Ramos (cell line): ENCODE measurements at regions not wholly inside any gene's neighbourhood (a gene's known extent, or its start where the extent isn't known, plus 50 kb on each side); places are given as distances from the start of the nearest gene placed in this dataset.
"Not testable (repeated sequence)": the region's sequence is repeated elsewhere in the genome, so short reads cannot be mapped to it uniquely, and the experiment has no call there.

ENCODE experiments used
- in situ Hi-C: fragments of 300-500 bp; cut with MboI; formaldehyde crosslinking; loops from one replicate; pipeline ENCODE4 v1.14.3; 2022; ENCODE audit warnings: low sequenced_read_pairs; ENCODE audit not compliant: unreplicated experiment

DNA sequence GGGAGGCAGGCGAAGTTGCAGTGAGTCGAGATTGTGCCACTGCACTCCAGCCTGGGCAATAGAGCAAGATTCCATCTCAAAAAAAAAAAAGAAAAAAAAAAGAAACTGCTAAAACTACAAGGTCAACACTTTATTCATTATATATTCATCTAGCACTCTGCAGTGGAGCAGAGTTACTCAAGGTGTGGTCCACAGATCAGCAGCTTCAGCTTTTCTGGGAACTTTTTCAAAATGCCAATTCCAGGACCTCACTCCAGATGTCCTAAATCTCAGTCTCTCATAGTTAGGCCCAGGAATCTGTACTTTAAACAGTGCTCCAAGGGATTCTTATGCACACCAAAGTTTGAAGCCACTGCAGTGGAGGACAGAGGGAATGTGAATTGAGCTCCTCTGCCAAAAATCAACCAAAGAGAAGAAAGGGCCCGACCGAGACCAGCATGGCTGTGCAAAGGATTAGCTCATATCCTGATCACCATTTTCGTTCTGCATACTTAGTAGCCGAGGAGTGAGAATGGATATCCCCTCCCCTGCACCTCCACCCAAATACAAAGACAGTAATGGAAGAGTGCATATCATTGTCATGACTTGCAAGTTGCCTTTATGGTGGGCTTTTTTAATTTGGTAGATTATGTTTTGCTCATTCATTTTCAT lies 201.9 kb downstream of the MEX3B start:
- in situ Hi-C loops: no loop called here

DNA sequence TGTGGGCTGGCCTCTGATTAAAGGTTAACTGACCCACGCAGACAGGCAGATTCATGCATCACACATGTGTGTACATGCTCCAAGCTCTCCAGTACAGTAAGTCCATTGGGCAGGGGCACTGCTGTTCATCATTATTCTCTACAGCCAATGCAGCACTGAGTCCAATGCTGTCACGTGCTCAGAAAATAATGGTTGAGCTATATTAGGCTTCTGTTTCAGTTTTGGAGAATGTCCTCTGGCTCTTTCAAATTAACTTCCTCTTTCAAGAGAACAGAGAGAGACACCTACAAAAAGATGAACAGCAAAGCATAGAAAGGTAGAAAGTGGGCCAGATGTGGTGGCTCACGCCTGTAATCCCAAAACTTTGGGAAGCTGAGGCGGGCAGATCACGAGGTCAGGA lies 202.6 kb downstream of the MEX3B start:
- in situ Hi-C loops: no loop called here

DNA sequence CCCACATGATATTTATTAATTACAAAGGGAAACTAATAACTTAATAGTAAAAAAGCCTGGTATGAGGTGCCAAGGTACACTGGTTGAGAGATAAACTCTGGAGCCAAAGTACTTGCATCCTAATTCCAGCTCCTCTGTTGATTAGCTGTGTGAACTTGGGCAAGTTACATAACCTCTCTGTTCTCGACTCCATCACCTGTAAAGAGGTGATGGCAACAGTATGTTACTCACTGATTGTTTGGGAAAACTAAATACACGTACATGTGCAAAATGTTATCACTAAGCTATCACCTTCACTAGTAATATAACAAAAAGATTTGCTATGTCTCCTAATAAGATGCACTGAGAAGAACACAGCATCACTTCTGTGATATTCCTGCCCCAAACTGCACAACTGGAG lies 206.4 kb downstream of the MEX3B start:
- in situ Hi-C loops: no loop called here

DNA sequence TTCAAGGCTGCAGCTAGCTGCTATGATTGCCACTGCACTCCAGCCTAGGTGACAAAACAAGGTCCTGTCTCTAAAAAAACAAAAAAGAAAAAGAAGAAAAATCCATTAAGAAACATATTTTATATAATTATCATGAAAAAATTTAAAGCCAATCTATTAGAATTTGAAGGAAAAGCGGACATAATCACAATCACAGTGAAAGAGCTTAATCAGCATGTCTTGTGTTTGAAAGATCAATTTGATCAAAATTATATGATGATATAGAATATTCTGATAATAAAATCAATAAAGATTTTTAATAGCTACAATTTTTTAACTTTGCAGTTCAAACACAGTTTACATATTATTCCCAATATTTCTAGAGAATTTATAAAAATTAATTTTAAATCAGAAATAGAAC lies 210.1 kb downstream of the MEX3B start:
- in situ Hi-C loops: no loop called here

DNA sequence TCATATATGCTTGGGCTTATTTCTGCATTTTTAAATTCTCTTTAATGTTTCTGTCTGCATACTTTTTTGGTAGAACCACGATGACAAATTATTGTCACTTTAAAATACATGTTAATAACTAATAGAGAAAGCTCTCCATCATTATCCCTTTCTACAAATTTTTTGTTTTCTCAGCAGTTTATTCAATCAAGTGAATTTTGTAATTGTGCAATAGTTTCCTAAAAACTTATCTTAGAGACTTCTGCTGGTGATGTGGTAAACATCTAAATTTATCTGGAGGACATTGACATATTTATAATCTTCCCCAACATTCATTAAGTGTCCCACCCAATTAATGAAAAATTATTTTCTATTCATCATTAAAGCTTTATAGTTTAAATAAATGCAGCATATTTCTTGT lies 215.3 kb downstream of the MEX3B start:
- in situ Hi-C loops: no loop called here

DNA sequence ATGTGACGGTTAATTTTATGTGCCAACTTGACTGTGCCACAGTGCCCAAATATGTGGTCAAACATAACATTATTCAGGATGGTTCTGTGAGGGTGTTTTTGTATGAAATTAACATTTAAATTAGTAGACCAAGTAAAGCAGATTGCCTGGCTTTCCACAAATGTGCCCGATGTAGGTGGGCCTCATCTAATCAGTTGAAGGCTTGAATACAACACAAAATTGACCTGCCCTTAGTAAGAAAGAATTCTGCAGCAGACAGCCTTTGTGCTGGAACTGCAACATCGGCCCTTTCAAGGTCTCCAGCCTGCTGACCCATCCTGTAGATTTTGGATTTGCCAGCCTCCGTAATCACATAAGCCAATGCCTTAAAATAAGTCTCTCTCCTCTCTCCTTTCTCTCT lies 215.9 kb downstream of the MEX3B start:
- in situ Hi-C loops: no loop called here

DNA sequence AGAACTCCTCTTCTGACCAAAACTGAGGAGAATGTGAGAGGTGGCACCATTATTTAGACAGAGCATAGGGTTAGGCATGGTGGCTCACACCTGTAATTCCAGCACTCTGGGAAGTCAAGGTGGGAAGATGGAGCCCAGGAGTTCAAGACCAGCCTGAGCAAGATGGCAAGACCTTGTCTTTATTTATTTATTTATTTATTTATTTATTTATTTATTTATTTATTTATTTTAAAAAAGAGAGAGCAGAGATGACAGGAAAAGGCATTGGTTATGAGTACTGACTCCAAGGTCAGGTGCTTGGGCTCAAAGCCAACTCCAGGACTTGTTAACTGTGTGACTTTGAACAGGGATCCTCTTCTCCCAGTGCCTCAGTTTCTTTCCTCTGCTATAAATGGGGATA lies 217.7 kb downstream of the MEX3B start:
- in situ Hi-C loops: no loop called here

DNA sequence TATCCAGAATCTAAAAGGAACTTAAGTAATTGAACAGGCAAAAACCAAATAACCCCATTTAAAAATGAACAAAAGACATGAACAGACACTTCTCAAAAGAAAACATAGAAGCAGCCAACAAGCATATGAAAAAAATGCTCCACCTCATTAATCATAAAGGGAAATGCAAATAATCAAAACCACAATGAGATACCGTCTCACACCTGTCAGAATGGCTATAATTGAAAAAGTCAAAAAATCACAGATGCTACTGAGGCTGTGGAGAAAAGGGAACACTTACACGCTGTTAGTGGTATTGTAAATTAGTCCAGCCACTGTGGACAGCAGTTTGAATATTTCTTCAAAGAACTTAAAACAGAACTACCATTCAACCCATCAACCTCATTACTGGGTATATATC lies 220.7 kb downstream of the MEX3B start:
- in situ Hi-C loops: no loop called here

DNA sequence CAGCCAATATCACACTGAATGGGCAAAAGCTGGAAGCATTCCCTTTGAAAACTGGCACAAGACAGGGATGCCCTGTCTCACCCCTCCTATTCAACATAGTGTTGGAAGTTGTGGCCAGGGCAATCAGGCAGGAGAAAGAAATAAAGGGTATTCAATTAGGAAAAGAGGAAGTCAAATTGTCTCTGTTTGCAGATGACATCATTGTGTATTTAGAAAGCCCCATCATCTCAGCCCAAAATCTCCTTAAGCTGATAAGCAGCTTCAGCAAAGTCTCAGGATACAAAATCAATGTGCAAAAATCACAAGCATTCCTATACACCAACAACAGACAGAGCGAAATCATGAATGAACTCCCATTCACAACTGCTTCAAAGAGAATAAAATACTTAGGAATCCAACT lies 223.2 kb downstream of the MEX3B start:
- in situ Hi-C loops: not testable (repeated sequence)

DNA sequence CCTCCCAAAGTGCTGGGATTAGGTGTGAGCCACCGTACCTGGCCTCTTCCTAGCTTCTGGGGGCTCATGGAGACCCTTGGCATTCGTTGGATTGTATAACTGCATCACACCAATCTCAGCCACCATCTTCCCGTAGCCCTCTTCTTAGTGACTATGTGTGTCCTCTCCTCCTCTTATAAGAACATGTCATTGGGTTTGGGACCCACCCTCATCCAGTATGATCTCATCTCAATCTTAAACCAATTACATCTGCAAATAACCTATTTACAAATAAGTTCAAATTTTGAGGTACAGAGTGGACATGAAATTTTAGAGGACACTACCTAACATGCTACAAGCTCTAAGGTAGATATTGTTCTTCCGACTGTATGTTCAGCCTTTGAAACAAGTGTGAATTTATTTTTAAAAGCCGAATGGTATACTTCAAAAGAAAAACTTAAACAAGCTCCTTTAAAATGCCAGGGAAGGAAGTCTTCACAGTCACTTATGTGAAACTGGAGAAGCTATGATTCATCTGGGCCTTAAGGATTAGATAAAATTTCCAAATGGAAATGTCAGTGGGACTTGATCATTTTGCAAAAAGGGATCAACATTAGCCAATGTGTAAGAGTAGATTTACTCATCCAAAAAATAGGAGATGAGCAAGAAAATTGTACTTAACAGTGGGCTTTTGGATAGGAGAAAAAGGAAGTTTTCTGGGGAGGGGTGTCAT lies 225.7 kb downstream of the MEX3B start:
- in situ Hi-C loops: no loop called here

DNA sequence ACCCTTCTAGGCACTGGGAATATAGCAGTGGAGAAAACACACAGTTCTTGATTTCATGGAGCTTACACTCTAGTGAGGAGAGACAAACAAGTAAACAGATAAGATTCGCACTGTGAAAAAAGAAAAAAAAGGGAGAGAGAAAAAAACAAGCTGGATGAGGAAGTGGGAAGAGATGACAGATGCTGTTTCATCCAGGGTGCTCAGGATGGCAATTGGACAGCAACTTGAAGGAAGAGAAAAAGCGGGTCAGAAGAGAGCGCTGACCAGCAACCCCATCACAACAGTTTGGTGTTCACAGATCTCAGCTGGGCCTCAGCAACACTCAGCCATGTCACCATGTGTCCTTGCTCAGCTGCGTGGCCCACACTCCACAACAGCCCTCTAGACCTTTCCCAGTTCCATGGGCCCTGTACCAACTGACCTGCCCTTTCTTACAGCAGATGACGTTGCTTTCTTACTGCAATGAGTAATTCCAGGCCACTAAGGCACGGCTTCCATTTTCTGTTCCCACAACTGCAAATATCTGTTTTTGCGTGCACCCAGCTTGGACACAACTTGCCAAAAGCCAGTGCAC lies 230.8 kb downstream of the MEX3B start:
- in situ Hi-C loops: no loop called here

DNA sequence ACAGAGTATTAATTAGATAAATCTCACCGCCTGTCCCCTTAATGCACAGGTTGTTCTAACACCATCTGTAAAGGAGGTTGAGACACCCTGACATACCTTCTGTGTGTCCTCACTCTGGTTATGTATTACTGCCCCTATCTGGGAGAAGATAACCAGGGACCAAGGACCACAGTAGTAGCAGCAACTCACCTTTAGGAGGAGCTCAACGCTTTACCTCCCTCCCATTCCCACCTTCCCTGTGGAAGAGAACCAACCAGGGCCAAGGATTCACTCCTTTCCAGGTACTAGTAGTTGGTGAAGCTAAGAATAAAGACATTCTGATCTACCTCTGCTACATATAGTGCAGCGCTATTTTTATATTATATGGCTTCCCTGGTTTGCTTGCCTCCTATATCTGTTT lies 232.6 kb downstream of the MEX3B start:
- in situ Hi-C loops: no loop called here

DNA sequence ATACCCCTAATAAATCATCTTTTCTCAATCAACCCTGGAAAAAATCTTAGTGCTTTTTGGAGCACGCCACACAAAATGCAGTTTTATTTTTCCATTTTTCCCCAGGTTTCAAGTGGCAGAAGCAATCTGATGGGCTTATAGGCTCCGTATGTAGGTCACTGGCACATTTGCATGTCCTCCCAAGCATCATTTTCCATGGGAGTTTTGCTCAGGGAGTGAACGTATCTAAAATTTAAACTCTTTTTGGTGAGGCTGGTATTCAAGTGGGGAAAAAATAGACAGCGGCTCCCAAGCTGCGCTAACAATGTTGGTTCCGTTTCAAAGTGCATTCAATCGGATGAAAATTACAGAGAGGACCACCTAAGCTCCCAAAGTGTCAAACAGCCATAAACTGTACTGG lies 233.4 kb downstream of the MEX3B start:
- in situ Hi-C loops: no loop called here

DNA sequence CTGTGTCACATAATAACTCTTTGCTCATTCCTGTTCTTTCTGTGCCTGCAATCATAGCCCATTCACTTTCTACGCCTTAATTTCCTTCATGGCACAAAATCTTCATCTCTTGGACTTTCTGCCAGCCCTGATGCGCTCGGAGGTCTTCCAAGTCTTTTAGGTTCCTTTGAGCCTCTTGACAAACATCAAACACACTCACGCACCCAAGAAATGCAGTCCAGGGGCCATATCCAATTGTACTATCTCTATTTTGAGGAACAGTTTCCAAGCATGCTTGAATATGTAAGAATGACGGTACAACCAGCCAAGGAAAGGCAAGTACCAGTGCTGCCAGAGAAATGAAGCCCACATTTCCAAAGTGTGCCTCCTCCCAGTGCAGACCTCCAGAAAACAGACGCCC lies 234.1 kb downstream of the MEX3B start:
- in situ Hi-C loops: no loop called here

DNA sequence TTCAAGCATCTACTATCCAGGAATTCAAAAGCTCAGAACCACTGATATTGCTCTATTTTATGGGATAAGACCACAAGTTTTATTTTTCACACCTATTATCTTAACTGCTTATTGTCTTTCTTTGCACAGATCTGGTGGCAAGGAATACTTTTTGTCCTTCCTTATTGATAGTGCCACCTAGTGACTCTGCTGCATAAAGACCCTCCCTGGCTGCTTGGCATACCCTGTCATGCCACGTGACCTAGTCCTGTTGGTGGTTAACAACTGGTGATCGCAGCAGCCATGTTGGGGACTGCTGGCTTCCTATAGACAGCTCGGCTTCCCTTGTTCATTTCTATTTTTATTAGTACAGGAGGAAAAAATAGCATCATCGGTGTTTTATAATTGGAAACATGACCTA lies 236.3 kb downstream of the MEX3B start:
- in situ Hi-C loops: no loop called here

DNA sequence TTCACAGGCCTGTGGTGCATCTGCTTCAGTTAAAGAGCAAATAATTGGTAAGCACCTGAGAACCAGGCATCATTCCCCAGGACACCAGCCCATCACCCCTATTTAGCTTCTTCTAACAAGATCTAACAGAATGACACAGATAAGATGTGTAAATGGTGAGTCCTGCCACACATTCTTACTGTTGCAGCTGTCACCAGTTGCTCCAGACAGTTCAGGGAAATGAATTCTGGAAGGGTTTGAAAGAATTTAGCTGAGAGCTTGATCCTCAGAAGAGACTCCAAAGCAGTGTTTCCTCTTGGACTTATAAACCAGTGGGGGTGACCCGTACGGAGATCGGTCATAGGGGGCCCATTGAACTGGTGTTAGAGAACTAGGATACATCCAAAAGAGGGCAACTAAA lies 238.0 kb downstream of the MEX3B start:
- in situ Hi-C loops: no loop called here

DNA sequence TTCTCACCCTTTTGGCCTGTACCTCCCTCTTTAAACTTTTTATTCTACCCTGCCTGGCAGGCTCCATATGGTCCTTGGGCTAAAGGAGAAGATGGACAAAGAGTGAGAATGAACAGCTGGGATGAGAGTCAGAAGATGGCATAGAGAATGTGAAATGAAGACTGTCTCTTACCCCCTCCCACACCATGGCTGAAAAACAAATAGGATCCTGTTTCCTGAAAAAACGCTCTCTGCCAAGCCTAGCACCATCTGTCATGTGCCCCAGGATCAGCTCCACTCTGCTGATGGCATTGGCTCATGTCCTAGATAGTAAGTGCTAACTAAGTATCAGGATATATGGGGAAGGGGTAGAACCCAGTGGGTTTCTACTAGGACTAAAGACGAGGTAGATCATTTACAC lies 238.6 kb downstream of the MEX3B start:
- in situ Hi-C loops: no loop called here

DNA sequence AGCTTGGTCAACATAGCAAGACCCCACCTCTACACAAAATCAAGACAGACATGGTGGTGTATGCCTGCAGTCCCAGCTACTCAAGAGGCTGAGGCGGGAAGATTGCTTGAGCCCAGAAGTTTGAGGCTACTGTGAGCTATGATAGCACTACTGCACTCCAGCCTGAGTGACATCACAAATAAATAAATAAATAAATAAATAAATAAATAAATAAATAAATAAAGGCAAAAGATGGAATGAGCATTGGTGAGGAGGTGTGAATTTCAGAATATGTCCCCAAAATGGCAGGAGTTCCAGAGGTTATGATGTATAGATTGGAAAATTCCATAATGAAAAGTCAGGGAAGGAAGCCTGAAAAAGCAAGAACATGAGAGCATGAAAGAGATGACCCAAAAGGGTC lies 249.9 kb downstream of the MEX3B start:
- in situ Hi-C loops: no loop called here

DNA sequence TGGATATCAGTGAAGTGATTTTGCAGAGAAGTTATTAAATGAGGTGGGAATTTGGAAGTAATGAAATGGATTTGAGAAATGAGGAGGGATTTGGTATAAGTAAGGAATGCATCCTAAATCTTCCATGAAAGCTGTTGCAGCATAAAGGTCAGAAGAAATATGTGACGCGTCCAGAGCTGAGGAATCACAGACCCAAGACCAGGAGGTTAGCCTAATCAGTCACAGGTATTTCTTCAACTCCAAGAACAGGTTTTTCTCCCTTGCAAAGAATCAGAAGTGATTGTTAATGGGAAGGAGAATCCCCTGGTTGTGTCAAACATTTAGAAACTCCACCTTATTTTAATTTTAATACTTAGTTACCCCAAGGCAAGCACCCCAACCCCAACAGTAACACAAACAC lies 253.2 kb downstream of the MEX3B start:
- in situ Hi-C loops: no loop called here

DNA sequence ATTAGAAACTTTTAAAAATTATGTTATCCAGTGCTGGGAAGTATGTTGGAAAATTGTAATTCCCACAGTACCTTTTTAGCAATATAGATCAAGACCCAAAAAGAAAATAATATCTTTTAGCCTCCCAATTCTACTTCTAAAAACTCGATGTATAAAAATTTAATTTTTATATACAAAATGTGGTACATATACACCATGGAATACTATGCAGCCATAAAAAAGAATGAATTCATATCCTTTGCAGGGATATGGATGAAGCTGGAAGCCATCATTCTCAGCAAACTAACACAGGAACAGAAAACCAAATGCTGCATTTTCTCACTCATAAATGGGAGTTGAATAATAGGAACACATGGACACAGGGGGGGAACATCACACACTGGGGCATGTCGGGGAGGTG lies 254.5 kb downstream of the MEX3B start:
- in situ Hi-C loops: not testable (repeated sequence)

DNA sequence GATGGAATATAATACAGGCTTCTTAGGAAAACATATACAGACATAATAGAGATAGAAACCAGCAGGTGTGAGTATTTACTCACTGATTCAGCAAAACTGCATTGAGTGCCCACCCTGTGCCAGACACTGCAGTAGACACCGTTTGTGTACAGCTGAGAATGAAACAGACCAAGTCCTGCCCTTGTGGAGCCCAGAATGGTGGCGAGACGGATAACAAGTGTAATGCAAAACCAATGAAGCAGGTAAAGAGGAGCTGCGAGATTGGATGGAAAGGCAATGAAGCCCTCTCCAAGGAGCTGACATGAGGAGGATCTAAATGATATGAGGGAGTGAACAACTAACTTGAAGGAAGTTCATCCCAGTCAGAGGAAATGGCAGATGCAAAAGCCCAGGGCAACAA lies 256.4 kb downstream of the MEX3B start:
- in situ Hi-C loops: no loop called here

DNA sequence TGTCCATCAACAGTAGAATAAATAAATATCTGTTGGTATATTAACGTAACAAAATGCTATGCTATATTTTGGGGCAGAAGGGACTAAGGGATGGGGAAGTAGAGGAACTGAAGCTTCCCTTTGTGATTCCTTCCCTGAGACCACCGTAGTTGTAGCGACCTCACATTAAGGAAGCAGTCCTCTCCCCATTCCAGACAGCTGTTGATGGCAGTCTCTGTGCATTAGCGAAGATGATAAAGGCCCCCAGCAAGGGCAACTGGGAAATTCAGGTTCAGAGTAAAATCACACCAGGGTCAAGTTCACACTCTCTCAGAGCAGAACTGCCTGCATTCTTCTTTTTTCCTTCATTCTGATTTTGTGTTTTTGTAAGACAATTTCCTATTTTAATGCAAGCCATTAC lies 259.0 kb downstream of the MEX3B start:
- in situ Hi-C loops: no loop called here
